ENCODE measurements at regions not wholly inside any gene's neighbourhood (a gene's known extent, or its start where the extent isn't known, plus 50 kb on each side); places are given as distances from the start of the nearest gene placed in this dataset.
A peak's percentile ranks its signal among the peaks of the same experiment; 100 is the strongest.

DNA sequence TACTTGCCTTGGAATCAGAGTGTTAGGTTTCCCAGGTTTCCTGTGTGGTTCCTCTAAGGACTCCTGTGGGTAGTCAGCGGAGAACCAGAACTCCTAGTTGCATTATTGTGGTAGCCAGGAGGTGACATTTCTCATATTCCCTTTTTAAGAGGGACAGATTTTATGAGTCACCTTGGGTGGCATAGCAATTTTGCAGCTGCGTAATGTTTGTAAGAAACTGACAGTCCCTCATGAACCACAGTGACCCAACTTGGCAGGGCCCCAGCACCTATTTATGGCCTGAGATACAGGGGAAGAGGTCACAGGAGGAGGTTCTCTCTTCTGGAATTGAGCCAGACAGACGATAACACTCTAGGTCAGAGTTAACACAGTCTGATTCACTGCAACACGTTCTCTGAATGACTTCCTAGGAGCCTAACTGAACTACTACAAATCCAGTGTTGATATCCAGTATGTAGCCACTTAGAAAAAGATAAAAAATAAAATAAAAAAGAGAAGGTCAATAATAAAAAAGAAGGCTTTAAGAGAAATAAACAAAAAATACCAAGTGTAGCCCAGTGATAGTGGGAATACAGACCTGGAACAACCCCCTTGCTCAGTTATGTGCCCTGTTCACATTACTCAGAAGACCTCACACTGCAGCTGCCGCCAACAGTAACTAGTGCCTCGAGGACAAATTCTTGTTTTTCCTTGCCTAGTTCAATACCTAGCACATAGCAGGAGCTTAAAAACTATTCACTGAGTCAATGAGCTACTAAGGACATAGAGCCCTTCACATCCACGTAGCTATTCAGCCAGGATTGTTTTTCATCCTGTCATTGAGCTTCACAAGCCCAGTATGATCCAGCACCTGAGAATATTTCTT is 50.7 kb upstream of the VLDLR start (continued):
- no peak for TF ChIP-seq ZNF165 (CRISPR knock-in tag; IDR thresholded peaks at IDR 0.05; ENCODE audit: borderline replicate concordance)
- TF ChIP-seq MTF1 (CRISPR knock-in tag; IDR thresholded peaks at IDR 0.05; ENCODE audit: borderline replicate concordance), result no peak
- no peak for TF ChIP-seq TGIF2 (CRISPR knock-in tag; IDR thresholded peaks at IDR 0.05)
- no peak for TF ChIP-seq RBFOX2 (IDR thresholded peaks at IDR 0.05; ENCODE audit: low read depth, low read length)
- 0 out of 2 replicates have a peak, but pooled peaks have one; percentile 52 for TF ChIP-seq JUND (IDR thresholded peaks at IDR 0.05; ENCODE audit: borderline replicate concordance, low read depth, low read length)
- TF ChIP-seq JUND (tag; IDR thresholded peaks at IDR 0.05; ENCODE audit: borderline replicate concordance, low read depth, low read length), result peak; percentile 39; the same call in 1 of the 3 replicates
- TF ChIP-seq, protein P1, sequence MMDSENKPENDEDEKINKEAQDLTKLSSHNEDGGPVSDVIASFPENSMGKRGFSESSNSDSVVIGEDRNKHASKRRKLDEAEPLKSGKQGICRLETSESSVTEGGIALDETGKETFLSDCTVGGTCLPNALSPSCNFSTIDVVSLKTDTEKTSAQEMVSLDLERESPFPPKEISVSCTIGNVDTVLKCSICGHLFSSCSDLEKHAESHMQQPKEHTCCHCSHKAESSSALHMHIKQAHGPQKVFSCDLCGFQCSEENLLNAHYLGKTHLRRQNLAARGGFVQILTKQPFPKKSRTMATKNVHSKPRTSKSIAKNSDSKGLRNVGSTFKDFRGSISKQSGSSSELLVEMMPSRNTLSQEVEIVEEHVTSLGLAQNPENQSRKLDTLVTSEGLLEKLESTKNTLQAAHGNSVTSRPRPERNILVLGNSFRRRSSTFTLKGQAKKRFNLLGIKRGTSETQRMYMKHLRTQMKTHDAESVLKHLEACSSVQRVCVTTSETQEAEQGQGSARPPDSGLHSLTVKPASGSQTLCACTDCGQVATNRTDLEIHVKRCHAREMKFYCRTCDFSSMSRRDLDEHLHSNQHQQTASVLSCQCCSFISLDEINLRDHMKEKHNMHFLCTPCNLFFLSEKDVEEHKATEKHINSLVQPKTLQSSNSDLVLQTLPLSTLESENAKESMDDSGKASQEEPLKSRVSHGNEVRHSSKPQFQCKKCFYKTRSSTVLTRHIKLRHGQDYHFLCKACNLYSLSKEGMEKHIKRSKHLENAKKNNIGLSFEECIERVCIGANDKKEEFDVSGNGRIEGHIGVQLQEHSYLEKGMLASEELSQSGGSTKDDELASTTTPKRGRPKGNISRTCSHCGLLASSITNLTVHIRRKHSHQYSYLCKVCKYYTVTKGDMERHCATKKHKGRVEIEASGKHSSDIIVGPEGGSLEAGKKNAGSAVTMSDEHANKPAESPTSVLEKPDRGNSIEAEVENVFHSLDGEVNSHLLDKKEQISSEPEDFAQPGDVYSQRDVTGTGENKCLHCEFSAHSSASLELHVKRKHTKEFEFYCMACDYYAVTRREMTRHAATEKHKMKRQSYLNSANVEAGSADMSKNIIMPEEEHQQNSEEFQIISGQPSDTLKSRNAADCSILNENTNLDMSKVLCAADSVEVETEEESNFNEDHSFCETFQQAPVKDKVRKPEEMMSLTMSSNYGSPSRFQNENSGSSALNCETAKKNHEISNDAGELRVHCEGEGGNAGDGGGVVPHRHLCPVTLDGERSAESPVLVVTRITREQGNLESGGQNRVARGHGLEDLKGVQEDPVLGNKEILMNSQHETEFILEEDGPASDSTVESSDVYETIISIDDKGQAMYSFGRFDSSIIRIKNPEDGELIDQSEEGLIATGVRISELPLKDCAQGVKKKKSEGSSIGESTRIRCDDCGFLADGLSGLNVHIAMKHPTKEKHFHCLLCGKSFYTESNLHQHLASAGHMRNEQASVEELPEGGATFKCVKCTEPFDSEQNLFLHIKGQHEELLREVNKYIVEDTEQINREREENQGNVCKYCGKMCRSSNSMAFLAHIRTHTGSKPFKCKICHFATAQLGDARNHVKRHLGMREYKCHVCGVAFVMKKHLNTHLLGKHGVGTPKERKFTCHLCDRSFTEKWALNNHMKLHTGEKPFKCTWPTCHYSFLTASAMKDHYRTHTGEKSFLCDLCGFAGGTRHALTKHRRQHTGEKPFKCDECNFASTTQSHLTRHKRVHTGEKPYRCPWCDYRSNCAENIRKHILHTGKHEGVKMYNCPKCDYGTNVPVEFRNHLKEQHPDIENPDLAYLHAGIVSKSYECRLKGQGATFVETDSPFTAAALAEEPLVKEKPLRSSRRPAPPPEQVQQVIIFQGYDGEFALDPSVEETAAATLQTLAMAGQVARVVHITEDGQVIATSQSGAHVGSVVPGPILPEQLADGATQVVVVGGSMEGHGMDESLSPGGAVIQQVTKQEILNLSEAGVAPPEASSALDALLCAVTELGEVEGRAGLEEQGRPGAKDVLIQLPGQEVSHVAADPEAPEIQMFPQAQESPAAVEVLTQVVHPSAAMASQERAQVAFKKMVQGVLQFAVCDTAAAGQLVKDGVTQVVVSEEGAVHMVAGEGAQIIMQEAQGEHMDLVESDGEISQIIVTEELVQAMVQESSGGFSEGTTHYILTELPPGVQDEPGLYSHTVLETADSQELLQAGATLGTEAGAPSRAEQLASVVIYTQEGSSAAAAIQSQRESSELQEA (IDR thresholded peaks at IDR 0.05; ENCODE audit: low read depth), result no peak
- TF ChIP-seq SP1 (CRISPR knock-in tag; IDR thresholded peaks at IDR 0.05), result no peak
- TF ChIP-seq, protein P2, sequence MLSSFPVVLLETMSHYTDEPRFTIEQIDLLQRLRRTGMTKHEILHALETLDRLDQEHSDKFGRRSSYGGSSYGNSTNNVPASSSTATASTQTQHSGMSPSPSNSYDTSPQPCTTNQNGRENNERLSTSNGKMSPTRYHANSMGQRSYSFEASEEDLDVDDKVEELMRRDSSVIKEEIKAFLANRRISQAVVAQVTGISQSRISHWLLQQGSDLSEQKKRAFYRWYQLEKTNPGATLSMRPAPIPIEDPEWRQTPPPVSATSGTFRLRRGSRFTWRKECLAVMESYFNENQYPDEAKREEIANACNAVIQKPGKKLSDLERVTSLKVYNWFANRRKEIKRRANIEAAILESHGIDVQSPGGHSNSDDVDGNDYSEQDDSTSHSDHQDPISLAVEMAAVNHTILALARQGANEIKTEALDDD (IDR thresholded peaks at IDR 0.05), result peak; percentile 61
- no peak for TF ChIP-seq BCOR (IDR thresholded peaks at IDR 0.05)
- TF ChIP-seq HEY1 (CRISPR knock-in tag; IDR thresholded peaks at IDR 0.05; ENCODE audit: borderline replicate concordance), result no peak
- peak; percentile 72; the same call in 1 of the 2 replicates for TF ChIP-seq MEF2A (IDR thresholded peaks at IDR 0.05; ENCODE audit: control insufficient read depth, low read depth, low read length)
- TF ChIP-seq NFIC (IDR thresholded peaks at IDR 0.05), result peak; percentile 89
- no peak for TF ChIP-seq POLR3G (IDR thresholded peaks at IDR 0.05; ENCODE audit: extremely low read depth, insufficient read length, insufficient replicate concordance)
- TF ChIP-seq ZBTB17 (CRISPR knock-in tag; IDR thresholded peaks at IDR 0.05), result no peak
- no peak for TF ChIP-seq FOXP1 (CRISPR knock-in tag; IDR thresholded peaks at IDR 0.05)
- TF ChIP-seq SMARCB1 (IDR thresholded peaks at IDR 0.05; ENCODE audit: insufficient read length, low read depth), result no peak
- TF ChIP-seq, protein P3, sequence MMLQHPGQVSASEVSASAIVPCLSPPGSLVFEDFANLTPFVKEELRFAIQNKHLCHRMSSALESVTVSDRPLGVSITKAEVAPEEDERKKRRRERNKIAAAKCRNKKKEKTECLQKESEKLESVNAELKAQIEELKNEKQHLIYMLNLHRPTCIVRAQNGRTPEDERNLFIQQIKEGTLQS (IDR thresholded peaks at IDR 0.05), result peak; percentile 46; the same call in 1 of the 2 replicates
- TF ChIP-seq, protein P3 (CRISPR knock-in tag; conservative IDR thresholded peaks at IDR 0.05), result no peak
